Heart right ventricle (tissue), 16 donors: ENCODE measurements at regions not wholly inside any gene's neighbourhood (a gene's known extent, or its start where the extent isn't known, plus 50 kb on each side); places are given as distances from the start of the nearest gene placed in this dataset.

Experiments used
- ATAC-seq, 8 donors: fragments of 200-7000 bp; cut with Tn5 transposase; one replicate each; pipeline ENCODE4 v1.9.1; 2020; ENCODE audit warnings: mild to moderate bottlenecking in 8 of 8, moderate library complexity in 8 of 8, moderate number of reproducible peaks in 1 of 8
- DNase-seq, 2 donors: peaks; one replicate each; pipeline ENCODE4 v3.0.0-alpha.2; 2020
- H3K27ac ChIP-seq, 10 donors: fragments of 200-600 bp; sonication (generic) in 2 of 10; one replicate each; pipeline versions ENCODE4 v1.5.0 to v1.8.0; 2020 to 2022; ENCODE audit warnings: mild to moderate bottlenecking in 3 of 10
- H3K27me3 ChIP-seq, 7 donors: fragments of 200-600 bp; one replicate each; pipeline ENCODE4 v1.8.0; 2021 to 2022; ENCODE audit warnings: mild to moderate bottlenecking in 2 of 7
- H3K36me3 ChIP-seq, 9 donors: fragments of 200-600 bp; sonication (generic) in 1 of 9; one replicate each; pipeline versions ENCODE4 v1.5.0 to v1.8.0; 2020 to 2022; ENCODE audit warnings: mild to moderate bottlenecking in 2 of 9
- H3K4me1 ChIP-seq, 9 donors: fragments of 200-600 bp; sonication (generic) in 1 of 9; one replicate each; pipeline versions ENCODE4 v1.5.0 to v1.8.0; 2020 to 2022; ENCODE audit warnings: mild to moderate bottlenecking in 4 of 9
- H3K4me3 ChIP-seq, 10 donors: fragments of 200-600 bp; sonication (generic) in 2 of 10; one replicate each; pipeline versions ENCODE4 v1.5.0 to v1.8.0; 2020 to 2022; ENCODE audit warnings: mild to moderate bottlenecking in 7 of 10, moderate library complexity in 2 of 10
- H3K9me3 ChIP-seq, 11 donors: fragments of 200-600 bp in 10 of 11; sonication (generic) in 2 of 11; one replicate each; pipeline versions ENCODE4 v1.5.0 to v1.8.0; 2013 to 2022; ENCODE audit warnings: mild to moderate bottlenecking in 2 of 11, control low read depth in 1 of 11, moderate library complexity in 1 of 11
- CTCF ChIP-seq, 9 donors: fragments of 200-600 bp; sonication (generic) in 2 of 9; IDR thresholded peaks; one replicate each; pipeline versions ENCODE4 v1.5.0 to v1.8.0; 2021 to 2022; ENCODE audit warnings: antibody characterized with exemption in 9 of 9, mild to moderate bottlenecking in 5 of 9, moderate library complexity in 1 of 9
- WGBS, 2 donors: extraction: QIAGEN DNeasy Blood & Tissue Kit; methylation state at CpG; one replicate each; pipeline ENCODE4 v1.1.7; 2013; ENCODE audit warnings: inconsistent platforms in 1 of 2; 5-methylcytosine and 5-hydroxymethylcytosine counted together
- intact Hi-C, 10 donors: fragments of 100-400 bp; cut with DNase I; formaldehyde crosslinking; loops; one replicate each; pipeline versions ENCODE4 v1.11.1 to v1.14.2; 2022
- donor health status: Arrhythmogenic right ventricular cardiomyopathy.
- donor health status: ischemic (EF 13 %, LVEDD 7.1; RV severe dilation, severe dysfunction).
- donor health status: healthy with polysubstance abuse.
- donor health status: DM: no; HTN: yes; CAD: no.
- donor health status: DM: no; HTN: no; CAD: no.
- donor health status: ischemic (EF 25% LVEDD 6.9; RV normal size, moderate dysfunction).
- donor health status: ischemic (EF 25% LVEDD 5.7; RV mildly dilated, moderate dysfunction).
- donor health status: healthy.
- donor health status: DM: yes; HTN: yes; CAD: no.
- donor health status: Ischemic cardiomyopathy.
- donor health status: ischemic (EF 35%, LVEDD 5.7; RV mildly dilated, moderate dysfunction).
- donor health status: nonischemic (EF 11% LVEDD 7.7; RV severe dilation, severe dysfunction).
- donor health status: DM: yes; HTN: yes; CAD: no.
- donor health status: PGD.
- donor health status: ischemic (EF 29% LVEDD 5.4; RV normal size, mild dysfunction).
- donor health status: nonischemic (EF 23%, LVEDD 6.1; RV moderate dilation, normal function).

- H3K36me3 ChIP-seq = no peaks in the 10 kb centered on the region
Observed at GRCh38 chr7:18302097-18302496, 193.5 kb upstream of the HDAC9 start.

DNA sequence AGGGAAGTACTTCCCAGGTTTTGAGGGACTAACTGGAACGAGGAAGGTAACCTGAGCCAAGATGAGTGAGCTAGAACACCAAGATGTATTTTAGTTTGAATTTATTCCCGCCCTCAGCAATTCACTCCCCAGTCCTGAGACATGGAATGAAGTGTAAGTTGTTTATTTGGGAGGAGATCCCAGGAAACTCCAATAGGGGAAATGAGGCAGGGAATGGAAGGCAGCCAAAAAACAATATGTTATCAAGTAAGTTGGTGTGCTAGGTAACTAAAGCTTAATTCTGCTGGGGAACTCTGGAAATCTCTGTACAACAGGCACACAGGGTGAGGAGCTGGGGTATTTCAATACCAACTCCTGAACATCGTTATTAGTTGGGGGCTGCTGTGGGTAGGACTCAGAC is 189.7 kb upstream of the HDAC9 start:
- no peak for TF ChIP-seq CTCF (IDR thresholded peaks at IDR 0.05)
- DNase-seq (no peak), ATAC-seq (no peak)
- WGBS, 2 donors = 41 to 55% methylated on average over 3 of the region's 3 CpGs
- no peak overlapping the region for H3K27ac ChIP-seq
- H3K27me3 ChIP-seq = no peaks in the 10 kb centered on the region
- H3K36me3 ChIP-seq = no peaks in the 10 kb centered on the region
- H3K9me3 ChIP-seq = no peaks in the 10 kb centered on the region
- intact Hi-C loops = no loop called here
- H3K4me3 ChIP-seq = no peak overlapping the region
- peaks cover 0 to 5% (median 0%) of the 10 kb centered on the region in 9 donors for H3K4me1 ChIP-seq

More at GRCh38 chr7:18302097-18302496, 193.5 kb upstream of the HDAC9 start:
- Histone ChIP-seq H3K27me3 (no peaks in the 10 kb centered on the region), H3K27ac (no peak overlapping the region), H3K4me3 (no peak overlapping the region), H3K9me3 (no peaks in the 10 kb centered on the region), H3K4me1 (no peaks in the 10 kb centered on the region)
- WGBS, 2 donors = 78 to 82% methylated on average over 2 of the region's 2 CpGs
- DNase-seq = no peak
- ATAC-seq = no peak
- TF ChIP-seq CTCF (IDR thresholded peaks at IDR 0.05) = no peak
- intact Hi-C loops = no loop called here

GRCh38 chr7:18306696-18307095 is 188.9 kb upstream of the HDAC9 start:
- H3K36me3 ChIP-seq = no peaks in the 10 kb centered on the region
- H3K27ac ChIP-seq = no peak overlapping the region
- H3K4me1 ChIP-seq = peaks cover 0 to 5% (median 0%) of the 10 kb centered on the region in 9 donors
- DNase-seq (no peak), ATAC-seq (no peak)
- H3K9me3 ChIP-seq = no peaks in the 10 kb centered on the region
- TF ChIP-seq CTCF (IDR thresholded peaks at IDR 0.05) = no peak
- H3K4me3 ChIP-seq = no peak overlapping the region
- H3K27me3 ChIP-seq = no peaks in the 10 kb centered on the region
- intact Hi-C loops = no loop called here
- WGBS, 2 donors = 64 to 88% methylated on average over 2 of the region's 2 CpGs

DNA sequence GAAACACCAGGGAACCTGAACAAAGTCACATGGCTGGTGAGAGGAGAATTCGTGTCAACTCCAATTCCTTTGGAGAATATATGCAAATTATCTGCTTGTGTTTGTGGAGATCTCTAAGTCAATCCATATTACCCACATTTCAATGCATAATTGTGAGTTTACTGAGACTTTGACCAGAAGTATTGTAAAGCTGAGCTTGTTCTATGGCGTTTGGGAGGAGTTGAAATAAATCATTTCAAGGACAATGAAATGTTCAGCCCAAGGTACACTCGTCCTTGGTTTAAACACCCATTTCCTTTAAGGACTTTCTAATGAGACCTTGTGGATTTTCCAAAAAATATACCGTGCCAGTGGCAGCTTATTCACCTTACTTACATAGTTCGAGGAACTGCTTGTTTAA is 186.6 kb upstream of the HDAC9 start:
- Histone ChIP-seq H3K4me3 (no peak overlapping the region), H3K4me1 (peaks cover 0 to 5% (median 1%) of the 10 kb centered on the region in 9 donors), H3K27me3 (no peaks in the 10 kb centered on the region), H3K36me3 (no peaks in the 10 kb centered on the region), H3K9me3 (peaks cover 0 to 4% (median 0%) of the 10 kb centered on the region in 11 donors), H3K27ac (no peak overlapping the region)
- no peak for ATAC-seq
- 41 to 50% methylated on average over 5 of the region's 5 CpGs for WGBS, 2 donors
- intact Hi-C loops = no loop called here
- no peak for DNase-seq
- no peak for TF ChIP-seq CTCF (IDR thresholded peaks at IDR 0.05)
